AG08395 (cell line): ENCODE measurements at regions not wholly inside any gene's neighbourhood (a gene's known extent, or its start where the extent isn't known, plus 50 kb on each side); places are given as distances from the start of the nearest gene placed in this dataset.
"Not testable (repeated sequence)": the region's sequence is repeated elsewhere in the genome, so short reads cannot be mapped to it uniquely, and the experiment has no call there.

Experiments used
- DNase-seq: peaks from one replicate; pipeline ENCODE4 v3.0.0; 2012; ENCODE audit warnings: mixed read lengths, low spot score

DNA sequence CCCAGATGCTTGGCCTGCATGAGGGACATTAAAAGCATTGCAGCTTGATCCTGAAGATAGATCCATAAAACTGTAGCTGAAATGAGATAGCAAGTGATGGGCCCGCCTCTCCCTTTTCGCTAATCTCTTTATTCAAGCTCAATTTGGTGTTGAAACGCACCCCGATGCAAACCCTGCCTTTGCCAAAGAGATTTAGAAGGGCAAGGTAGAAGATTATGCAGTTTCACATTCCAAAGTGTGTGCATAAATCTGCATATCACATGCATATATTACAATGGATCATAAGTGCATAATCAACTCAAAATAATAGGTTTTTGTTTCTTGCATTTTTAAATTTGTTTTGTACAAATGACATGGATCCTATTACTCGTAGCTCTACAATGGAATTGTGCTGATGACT lies 80.1 kb upstream of the SHANK2 start:
- no peak for DNase-seq

DNA sequence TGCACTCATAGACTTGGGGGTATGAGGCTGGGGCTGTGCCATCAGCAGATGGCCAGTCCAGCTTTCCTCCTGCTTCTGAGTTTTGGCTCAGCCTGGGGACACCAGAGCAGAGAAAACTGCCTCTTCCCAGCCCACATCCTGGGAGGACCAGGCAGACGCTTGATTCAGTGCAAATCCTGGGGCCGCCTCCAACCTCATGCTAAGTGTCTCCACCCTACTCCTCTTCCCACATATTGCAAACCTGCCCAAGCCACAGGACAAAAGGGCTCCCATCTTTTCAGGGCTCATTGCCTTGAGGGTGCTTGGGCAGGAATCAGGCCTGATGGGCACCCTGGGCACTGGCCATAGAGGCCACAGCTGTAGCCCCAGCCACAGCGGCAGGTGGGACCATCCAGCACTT lies 79.7 kb upstream of the SHANK2 start:
- DNase-seq: no peak

DNA sequence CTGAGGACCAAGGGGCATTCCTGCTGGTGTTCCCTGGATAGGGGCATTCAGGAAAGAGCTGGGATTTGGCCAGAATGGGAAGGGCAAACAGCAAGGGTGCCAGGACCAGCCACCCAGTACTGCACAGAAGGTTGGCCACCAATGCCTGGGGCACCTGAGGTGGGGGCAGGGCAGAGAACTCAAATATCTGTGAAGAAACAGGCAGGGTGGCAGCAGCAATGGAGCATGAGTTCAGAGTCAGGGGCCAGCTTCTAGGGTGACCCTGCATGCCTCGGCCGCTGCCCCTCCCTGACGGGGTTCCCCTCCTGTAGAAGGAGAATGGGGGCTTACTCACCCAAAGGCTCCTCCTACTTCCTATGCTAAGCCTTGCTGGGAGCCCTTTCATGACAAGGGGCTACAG lies 79.3 kb upstream of the SHANK2 start:
- DNase-seq: no peak

DNA sequence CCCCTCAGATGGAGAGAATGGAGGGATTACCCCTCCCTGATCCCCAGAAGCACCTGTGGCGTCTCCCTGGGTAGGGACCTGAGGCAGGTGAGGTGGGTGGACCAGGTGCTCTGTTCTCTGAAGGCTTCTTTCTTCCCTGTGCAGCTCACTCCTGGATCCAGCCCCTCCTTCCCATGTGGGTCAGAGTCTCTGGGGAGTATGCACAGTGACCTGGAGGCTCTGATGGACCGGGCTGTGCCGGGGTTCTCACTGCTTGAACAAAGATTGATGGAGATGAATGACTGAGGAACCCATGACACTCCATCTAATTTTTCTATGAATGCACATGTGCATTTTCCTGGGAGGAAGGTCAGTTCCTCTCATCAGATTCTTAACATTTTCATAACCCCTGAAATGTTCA lies 78.6 kb upstream of the SHANK2 start:
- DNase-seq: no peak

DNA sequence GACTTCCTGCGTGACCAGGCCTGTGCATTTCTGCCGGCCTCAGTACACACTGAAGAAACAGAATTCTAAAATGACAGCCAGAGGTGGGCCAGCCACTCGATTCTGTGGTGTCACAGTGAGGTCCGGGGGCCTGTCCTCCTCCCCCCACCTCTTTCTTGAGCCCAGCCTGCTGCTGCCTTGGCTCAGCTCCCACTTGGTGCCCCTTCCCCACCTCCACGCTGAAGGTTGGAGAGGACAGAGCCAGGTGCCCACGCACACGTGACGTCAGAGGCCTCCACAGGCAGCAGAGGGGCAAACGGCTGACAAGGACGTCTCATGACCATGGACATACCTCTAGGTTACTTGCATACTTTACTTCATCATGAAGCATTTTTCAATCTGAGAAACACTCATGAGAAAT lies 78.0 kb upstream of the SHANK2 start:
- DNase-seq: no peak

DNA sequence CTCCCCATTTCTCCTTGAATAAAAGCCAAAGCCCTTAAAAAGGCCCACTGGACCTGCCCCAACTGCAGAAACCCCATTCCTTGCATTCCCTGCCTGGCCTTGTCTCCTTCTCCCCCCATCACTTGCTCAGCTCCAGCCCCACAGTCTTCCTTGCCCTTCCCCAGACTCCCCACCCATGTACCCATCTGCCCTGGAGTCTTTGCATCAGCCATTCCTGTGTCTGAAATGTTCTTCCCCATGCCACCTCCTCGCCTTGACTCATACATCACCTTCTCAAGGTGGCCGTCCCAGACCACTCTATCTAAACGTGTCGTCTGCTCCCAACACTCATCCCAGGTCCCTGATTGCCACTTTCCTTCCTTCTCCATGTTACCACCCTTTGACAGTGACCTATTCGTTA lies 77.4 kb upstream of the SHANK2 start:
- no peak for DNase-seq

DNA sequence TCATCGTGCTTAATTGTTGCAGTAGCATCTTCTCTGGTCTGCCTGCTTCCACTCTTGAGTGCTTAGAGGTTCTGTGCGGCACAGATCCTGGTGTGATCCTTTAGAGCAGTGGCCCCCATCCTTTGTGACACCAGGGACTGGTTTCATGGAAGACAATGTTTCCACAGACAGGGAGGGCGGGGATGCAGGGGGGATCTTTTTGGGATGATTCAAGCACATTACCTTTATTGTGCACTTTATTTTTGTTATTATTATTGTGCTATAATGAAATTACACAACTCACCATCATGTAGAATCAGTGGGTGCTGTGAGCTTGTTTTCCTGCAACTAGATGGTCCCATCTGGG lies 76.8 kb upstream of the SHANK2 start:
- DNase-seq: no peak

DNA sequence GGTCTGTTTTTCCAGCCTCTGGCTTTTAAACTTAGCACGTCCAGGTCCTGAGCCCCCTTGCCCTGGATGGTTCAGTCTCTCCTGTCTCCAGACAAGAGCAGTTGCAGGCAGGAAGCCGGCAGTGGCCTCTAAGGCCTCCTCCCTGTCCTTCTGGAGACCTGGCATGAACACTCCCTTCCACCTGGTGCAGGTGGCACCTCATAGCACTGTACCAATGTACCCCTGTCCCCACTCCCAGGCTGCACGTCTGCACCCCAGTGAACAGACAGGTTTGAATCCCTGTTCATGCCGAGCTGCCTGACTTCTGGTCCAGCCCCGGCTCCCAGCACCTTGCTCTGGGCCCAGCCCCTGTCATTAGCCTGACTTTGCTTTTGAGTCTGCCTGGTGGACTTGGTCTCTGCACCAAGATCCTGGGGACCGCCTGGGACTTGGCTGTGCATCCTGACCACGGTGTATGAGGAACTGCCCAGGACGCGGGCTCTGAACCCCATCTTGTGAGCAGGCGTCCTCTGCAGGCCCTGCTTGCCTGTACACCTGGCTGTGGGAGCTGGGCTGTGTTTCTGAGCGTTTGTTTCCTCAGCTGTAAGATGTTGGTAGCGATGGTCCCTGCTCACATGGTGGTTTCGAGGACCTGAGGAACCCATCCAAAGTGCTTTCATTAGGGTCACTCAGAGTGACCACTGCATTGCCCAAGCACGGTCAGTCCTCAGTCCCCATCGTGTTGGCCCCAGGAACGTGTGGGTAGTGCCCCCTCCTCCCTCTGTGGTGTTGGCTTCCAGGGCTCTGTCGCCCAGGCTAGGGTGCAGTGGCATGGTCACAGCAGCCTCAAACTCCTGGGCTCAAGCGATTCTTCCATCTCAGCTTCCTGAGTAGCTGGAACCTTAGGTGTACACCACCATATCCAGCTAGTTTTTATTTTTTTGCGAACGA lies 75.0 kb upstream of the SHANK2 start:
- no peak for DNase-seq

DNA sequence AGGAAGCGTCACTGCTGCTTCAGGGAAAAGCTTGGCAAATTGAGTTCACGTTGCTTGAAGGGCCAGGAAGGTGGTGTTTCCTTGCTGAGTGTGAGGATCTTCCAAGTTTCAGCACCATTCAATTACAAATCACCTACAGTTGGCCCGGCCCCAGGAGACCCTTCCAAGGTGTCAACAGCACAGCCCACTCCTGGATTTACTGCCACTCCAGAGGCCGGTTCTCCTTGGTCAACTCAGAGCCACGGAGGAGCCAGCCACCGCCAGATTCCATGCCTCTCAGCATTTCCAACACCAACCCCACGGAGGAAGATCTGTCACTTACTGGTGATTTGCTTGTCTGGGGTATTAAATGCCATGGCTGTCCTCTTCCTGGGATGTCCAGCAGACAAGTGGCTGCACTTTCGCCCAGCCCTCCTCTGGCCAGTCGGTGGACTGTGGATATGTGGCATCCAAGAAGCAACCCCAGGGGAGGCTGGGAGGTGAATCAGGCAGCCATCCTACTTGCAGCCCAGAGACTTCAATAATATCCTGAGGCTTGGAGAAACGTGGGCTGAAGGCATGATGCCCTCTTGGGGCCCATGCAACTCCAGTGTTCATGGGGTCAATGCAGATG lies 74.1 kb upstream of the SHANK2 start:
- no peak for DNase-seq

DNA sequence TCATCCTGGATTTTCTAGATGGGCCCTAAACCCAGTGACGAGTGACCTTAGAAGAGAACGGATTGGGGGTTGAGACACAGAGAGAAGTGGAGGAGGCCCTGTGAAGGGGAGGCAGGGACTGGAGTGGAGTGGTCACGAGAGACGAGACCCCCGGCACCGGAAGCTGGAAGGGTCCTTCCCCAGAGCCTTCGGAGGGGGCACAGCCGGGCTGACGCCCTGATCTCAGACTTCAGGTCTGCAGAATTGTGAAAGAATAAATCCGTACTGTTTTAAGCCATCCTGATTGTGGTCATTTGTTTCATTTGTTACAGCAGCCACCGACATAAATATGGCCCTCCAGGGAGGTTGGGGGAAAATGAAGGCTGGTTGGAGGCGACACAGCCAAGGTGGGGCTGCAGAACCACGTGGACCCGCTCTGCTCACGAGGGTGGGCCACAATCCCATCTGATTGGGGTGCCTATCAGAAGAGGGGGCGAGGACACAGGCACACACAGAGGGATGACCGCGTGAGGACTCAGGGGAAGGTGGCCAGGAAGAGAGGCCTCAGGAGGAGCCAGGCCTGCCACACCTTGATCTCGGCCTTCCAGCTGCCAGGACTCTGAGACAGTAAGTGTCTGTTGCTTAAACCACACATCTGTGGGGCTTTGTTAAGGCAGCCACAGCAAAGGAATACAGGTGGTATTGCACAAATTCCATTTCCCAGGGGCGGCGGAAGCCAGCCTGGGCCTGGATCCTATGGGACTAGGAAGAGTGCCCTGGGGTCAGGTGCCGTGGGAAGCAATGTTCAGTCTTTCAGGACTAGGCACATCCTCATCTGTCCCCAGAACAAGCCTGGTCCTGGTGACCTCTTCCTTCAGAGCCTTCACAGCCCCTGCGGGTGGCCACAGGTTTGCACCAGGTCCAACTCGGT lies 73.3 kb upstream of the SHANK2 start:
- no peak for DNase-seq

DNA sequence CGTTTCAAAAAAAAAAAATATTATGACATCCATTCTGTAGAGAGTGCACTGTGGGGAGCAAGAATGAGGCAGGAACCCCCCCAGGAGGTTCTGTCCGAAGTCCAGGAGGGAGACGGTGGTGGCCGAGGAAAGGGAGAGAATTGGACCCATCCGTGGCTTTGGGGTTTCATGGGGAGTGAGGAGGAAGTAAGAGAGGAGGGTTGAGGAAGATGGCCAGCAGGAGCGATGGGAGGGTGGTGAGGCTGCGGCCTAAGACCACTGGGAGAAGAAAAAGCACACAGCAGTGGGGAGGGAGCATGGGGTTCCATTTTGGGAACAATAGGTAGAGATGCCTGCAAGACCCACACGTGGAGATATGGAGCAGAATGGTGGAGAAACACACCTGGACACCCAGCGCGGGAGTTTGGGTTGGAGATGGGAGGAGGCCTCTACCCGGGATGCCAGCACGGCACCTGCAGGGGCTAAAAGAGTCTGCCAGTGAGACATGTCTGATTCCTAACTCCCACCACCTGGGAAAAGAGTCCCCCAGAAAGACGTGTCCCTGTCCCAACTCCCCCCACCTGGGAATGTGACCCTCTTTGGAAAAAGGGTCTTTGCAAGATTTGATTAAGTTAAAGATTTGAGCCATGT lies 72.5 kb upstream of the SHANK2 start:
- DNase-seq: no peak

DNA sequence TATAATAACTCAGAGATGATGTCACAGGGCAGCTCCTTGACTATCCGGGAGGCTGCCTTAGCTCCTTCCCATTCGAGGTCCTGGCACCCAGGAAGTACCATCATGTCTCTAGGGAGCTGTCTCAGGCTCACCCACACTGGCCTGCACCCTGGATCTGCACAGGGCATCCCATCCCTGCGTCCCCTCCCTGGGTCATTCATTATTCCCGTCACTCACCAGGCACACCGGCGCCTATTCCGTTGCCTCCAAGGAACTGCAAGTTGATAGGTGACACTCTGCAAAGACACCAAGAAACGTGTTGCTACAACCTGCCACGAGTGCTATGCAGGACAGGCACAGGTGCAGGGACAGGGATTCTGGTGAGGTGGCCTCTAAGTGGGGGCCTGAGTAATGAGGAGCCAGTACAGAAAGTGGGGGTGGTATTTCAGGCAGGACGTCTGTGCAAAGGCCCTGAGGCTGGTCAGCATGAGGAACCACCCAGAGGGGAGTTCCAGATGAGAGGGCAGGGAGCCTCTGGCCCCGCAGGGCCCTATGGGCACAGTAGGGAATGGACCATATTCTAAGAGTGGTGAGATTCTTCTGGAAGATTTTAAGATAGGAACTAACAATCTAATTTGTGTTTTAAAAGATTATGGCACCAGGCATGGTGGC lies 71.6 kb upstream of the SHANK2 start:
- no peak for DNase-seq

DNA sequence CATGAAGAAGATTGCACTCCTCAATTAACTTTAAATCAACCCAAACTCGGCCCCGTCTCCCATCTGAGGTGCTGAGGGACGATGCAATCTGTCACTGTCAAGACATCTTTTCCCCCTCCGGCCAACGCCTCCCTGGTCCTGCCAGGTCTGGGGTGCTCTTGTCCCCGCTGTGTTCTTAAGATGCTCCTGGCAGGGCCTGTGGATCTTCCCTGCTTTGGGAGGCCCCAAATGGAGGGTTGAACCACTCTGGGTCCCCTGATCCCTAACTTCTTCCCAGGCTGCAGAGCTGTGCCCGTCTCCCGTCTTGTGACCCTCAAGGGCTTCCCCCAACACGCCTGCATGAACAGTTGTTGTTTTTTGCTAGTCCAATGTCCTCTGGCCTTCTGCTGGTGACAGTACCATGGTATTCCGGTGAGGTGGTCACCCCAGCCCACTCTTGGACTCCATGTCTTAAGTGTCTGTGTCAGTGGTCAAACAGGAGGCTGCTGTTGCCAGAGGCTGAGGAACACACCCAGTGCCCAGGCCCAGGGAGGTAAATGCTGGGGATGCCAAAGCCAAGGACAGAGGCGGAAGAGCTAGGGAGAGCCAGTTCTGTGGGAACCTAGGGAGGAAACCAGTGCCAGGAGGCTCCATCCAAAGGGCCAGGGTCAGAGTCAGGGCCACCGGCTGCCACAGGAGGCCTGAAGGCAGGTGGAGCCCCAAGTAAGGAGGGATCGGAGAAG lies 70.6 kb upstream of the SHANK2 start:
- no peak for DNase-seq

DNA sequence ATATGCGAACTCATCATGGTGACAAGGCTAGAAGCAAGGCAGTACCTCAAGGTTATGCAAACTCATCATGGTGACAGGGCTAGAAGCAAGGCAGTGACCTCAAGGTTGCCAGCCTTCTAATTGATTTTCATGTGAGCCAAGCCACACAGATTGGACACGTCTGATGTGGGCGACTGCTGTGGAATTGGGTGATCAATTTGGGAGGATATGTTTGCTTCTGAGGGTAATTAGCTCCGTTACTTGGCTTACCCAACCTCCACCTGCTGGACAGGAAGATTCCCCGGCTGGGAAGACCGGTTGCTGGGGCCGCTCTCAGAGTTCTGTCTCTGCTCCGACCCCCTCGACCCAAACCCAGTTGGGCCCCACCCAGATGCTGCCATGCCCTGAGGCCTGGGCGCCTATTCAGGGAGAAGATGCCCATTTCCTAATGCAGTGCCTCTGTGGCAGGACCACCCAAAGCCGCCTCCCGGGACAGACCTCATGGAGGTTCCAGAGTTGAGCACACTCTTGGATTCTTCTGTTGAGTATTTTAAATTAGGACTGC lies 69.9 kb upstream of the SHANK2 start:
- DNase-seq: no peak

DNA sequence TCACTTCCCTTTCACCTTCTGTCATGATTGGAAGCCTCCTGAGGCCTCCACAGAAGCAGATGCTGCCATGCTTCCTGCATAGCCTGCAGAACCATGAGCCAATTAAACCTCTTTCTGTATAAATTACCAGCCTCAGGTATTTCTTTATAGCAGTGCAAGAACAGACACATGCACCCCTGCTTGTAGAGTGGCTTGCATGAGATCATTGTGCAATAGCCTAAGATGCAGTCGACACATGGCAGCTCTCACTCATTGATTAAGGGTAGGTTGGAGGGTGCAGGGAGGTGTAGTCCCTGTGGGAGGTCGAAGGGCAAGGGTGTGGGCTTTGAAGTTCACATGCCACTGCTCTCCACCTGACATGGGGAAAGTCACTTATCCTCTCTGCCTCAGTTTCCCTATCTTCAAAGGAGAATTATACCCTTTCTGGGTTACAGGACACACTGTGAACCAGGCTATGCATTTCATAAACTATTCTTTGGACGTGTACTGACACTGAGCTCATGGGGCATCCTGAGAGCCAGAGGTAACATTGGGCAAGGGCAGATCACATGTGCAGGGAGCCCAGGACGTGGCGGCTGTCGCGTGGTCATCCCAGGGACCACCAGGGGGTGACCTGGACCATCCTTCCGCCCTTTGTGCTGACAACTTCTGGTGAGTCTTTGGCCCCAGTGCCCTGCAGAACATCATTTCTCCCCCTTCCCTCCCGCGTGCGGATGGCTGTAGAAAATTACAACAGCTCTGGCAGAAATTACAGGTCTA lies 69.2 kb upstream of the SHANK2 start:
- no peak for DNase-seq

DNA sequence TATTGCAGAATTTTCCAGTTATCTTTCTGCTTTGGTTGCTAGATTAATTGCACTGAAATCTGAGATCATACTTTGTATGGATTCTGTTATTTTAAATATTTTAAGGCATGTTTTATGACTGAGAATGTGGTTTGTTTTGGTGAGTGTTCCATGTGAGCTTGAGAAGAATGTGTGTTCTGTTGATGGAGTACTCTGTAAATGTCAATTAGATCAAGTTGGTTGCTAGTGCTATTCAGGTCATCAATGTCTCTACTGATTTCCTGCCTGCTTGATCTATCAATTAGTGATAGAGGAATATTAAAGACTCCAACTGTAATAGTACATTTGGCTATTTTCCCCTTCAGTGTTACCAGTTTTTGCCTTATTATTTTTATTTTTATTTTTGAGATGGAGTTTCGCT lies 64.3 kb upstream of the SHANK2 start:
- no peak for DNase-seq

DNA sequence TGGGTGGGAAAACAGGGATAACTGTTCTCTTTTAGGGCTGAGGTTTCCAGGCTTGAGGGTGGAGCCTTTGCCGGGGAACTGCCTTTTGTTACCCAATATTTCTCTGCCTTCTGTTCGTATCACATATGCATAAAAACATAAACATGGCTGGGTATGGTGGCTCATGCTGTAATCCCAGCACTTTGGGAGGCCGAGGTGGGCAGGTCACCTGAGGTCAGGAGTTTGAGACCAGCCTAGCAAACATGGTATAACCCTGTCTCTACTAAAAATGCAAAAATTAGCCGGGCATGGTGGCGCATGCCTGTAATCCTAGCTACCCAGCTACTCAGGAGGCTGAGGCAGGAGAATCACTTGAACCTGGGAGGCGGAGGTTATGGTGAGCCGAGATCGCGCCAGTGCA lies 60.2 kb upstream of the SHANK2 start:
- DNase-seq: not testable (repeated sequence)

DNA sequence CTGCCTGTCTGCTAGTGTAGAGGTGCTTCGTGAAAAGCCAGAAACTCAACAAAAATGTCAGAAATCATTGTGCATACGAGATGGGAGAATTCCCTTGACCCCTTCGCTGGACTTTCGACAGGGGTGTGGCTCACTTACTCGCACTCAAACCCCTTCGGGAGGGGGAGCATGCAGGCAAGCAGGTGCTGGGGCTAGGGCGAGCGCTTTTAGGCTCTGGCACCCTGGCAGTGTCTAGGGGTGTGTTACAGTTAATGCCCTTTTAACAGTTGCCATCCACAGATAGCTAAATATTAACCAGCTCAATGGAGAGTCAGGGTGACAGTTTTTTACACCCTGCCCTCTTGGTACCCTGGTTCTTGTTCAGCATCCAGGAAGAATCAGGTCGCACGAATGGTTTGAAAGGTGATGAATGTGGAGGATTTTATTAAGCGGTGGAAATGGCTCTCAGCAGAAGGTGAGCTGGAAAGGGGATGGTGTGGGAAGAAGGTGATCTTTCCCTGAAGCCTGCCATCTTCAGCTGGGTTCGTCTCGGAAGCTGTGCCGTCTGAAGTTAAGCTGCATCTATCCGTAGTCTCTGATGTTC lies 59.6 kb upstream of the SHANK2 start:
- no peak for DNase-seq

DNA sequence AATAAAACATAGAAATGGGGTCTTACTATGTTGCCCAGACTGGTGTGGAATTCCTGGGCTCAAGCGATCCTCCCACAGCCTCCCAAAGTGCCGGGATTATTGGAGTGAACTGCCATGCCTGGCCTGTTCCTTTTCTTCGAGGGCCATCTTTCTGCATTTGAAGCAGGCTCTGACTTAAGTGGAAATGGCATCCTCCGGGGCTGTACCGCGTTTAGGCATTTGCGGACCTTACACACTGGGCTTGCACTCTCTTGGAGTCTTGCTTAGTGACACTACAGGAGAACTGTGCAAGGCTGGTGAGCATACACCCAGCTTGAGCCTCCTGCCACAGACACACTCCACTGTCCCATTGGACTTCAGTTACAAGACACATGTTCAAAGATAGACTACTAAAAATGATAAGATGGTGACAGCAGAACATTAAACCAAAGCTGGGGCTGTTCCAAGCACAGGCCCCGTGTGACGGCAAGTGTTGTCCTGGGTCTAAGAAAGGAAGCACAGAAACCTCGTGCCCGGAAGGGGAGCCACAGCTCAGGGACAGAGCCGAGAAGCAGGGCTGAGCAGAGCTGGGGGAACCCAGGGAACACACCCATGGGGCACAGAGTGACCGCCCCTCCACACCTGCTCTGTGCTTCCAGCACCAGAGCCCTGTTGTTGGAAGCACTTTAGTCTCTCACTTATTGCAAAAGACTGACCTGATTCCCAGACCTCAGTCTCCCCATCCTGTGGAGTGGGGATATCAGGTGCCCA lies 59.0 kb upstream of the SHANK2 start:
- no peak for DNase-seq
